ENCODE measurements at regions not wholly inside any gene's neighbourhood (a gene's known extent, or its start where the extent isn't known, plus 50 kb on each side); places are given as distances from the start of the nearest gene placed in this dataset.

DNA sequence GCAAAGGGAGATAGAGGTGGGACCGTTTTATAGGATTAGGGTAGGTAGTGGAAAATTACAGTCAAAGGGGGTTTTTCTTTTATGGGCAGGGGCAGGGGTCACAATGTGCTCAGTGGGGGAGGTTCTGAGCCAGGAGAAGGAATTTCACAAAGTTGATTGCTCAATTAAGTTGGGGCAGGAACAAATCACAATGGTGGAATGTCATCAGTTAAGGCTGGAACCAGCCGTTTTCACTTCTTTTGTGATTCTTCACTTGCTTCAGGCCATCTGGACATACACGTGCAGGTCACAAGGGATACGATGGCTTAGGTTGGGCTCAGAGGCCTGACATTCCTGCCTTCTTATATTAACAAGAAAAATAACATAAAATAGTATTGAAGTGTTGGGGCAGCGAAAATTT is 453.8 kb downstream of the VGLL3 start:
- no peaks in the 10 kb centered on the region for H4K20me1 ChIP-seq (ENCODE audit: control insufficient read depth, insufficient read depth)
- RAD21 ChIA-PET (ENCODE audit: unreplicated experiment) = no interaction called here
- 1% methylated on average over 5 of the region's 5 CpGs for WGBS (ENCODE audit: insufficient coverage, insufficient replicate concordance, low lambda C conversion rate, missing lambda C conversion rate)
- H3K9ac ChIP-seq (ENCODE audit: control insufficient read depth, insufficient read depth, low read length) = no peak overlapping the region
- FAIRE-seq (no peak), ATAC-seq (no peak), DNase-seq (ENCODE audit: low read depth, low spot score) (no peak)
- POLR2A ChIA-PET = no interaction called here
- intact Hi-C loops (cut with micrococcal nuclease; ENCODE audit: unreplicated experiment) = no loop called here
- H3K4me3 ChIP-seq = no peak overlapping the region
- H3K79me2 ChIP-seq (ENCODE audit: control insufficient read depth, insufficient read depth, low read length) = no peaks in the 10 kb centered on the region
- H2AFZ ChIP-seq (ENCODE audit: control insufficient read depth, low read depth, low read length) = no peak overlapping the region
- no peaks in the 10 kb centered on the region for H3K4me1 ChIP-seq (ENCODE audit: control insufficient read depth, insufficient read depth, low read length)
- no peaks in the 10 kb centered on the region for H3K9me3 ChIP-seq (replicated peaks; ENCODE audit: control insufficient read depth, insufficient read depth, low read length)
- H3K4me2 ChIP-seq (ENCODE audit: control insufficient read depth, insufficient read depth) = no peak overlapping the region
- in situ Hi-C loops (cut with MboI) = no loop called here
- no peak overlapping the region for H3K27ac ChIP-seq (ENCODE audit: control insufficient read depth, insufficient read depth)
- no TSS peak for BruUV-seq (replicated peaks)
- SMC1A ChIA-PET (ENCODE audit: uncharacterized antibody, unreplicated experiment) = no interaction called here
- TF ChIP-seq NBN (IDR thresholded peaks at IDR 0.05) (no peak), SMAD1 (IDR thresholded peaks at IDR 0.05; ENCODE audit: low read depth, partially characterized antibody) (no peak), ZNF217 (IDR thresholded peaks at IDR 0.05) (no peak), RBBP5 (conservative IDR thresholded peaks at IDR 0.05) (no peak), TBL1XR1 (IDR thresholded peaks at IDR 0.05; ENCODE audit: low read depth, low read length) (no peak), EZH2 (IDR thresholded peaks at IDR 0.05; ENCODE audit: borderline replicate concordance, control insufficient read depth, low read depth, low read length) (no peak), CHD1 (IDR thresholded peaks at IDR 0.05; ENCODE audit: low read depth, low read length) (no peak), TCF12 (IDR thresholded peaks at IDR 0.05; ENCODE audit: low read depth, low read length) (no peak), BMI1 (IDR thresholded peaks at IDR 0.05; ENCODE audit: borderline replicate concordance) (no peak), GATAD2B (conservative IDR thresholded peaks at IDR 0.05; ENCODE audit: low read depth) (no peak)
- TF ChIP-seq, protein P1, sequence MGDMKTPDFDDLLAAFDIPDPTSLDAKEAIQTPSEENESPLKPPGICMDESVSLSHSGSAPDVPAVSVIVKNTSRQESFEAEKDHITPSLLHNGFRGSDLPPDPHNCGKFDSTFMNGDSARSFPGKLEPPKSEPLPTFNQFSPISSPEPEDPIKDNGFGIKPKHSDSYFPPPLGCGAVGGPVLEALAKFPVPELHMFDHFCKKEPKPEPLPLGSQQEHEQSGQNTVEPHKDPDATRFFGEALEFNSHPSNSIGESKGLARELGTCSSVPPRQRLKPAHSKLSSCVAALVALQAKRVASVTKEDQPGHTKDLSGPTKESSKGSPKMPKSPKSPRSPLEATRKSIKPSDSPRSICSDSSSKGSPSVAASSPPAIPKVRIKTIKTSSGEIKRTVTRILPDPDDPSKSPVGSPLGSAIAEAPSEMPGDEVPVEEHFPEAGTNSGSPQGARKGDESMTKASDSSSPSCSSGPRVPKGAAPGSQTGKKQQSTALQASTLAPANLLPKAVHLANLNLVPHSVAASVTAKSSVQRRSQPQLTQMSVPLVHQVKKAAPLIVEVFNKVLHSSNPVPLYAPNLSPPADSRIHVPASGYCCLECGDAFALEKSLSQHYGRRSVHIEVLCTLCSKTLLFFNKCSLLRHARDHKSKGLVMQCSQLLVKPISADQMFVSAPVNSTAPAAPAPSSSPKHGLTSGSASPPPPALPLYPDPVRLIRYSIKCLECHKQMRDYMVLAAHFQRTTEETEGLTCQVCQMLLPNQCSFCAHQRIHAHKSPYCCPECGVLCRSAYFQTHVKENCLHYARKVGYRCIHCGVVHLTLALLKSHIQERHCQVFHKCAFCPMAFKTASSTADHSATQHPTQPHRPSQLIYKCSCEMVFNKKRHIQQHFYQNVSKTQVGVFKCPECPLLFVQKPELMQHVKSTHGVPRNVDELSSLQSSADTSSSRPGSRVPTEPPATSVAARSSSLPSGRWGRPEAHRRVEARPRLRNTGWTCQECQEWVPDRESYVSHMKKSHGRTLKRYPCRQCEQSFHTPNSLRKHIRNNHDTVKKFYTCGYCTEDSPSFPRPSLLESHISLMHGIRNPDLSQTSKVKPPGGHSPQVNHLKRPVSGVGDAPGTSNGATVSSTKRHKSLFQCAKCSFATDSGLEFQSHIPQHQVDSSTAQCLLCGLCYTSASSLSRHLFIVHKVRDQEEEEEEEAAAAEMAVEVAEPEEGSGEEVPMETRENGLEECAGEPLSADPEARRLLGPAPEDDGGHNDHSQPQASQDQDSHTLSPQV (IDR thresholded peaks at IDR 0.05) = no peak
- TF ChIP-seq, protein P2, sequence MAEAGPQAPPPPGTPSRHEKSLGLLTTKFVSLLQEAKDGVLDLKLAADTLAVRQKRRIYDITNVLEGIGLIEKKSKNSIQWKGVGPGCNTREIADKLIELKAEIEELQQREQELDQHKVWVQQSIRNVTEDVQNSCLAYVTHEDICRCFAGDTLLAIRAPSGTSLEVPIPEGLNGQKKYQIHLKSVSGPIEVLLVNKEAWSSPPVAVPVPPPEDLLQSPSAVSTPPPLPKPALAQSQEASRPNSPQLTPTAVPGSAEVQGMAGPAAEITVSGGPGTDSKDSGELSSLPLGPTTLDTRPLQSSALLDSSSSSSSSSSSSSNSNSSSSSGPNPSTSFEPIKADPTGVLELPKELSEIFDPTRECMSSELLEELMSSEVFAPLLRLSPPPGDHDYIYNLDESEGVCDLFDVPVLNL (IDR thresholded peaks at IDR 0.05; ENCODE audit: low read depth, low read length) = no peak
- TF ChIP-seq, protein P3, sequence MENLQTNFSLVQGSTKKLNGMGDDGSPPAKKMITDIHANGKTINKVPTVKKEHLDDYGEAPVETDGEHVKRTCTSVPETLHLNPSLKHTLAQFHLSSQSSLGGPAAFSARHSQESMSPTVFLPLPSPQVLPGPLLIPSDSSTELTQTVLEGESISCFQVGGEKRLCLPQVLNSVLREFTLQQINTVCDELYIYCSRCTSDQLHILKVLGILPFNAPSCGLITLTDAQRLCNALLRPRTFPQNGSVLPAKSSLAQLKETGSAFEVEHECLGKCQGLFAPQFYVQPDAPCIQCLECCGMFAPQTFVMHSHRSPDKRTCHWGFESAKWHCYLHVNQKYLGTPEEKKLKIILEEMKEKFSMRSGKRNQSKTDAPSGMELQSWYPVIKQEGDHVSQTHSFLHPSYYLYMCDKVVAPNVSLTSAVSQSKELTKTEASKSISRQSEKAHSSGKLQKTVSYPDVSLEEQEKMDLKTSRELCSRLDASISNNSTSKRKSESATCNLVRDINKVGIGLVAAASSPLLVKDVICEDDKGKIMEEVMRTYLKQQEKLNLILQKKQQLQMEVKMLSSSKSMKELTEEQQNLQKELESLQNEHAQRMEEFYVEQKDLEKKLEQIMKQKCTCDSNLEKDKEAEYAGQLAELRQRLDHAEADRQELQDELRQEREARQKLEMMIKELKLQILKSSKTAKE (IDR thresholded peaks at IDR 0.05; ENCODE audit: low read depth, poor library complexity, severe bottlenecking) = no peak
- CTCF ChIA-PET = interaction anchor here (0.7 kb wide), 1 partner anchor 362 kb away, joined by 3 read pairs; no protein-coding TSS in a partner anchor
- no peaks in the 10 kb centered on the region for H3K27me3 ChIP-seq (replicated peaks in 1 of 2; ENCODE audit: control insufficient read depth in 2 of 2, insufficient read depth in 2 of 2, low read length in 1 of 2)
- H3K36me3 ChIP-seq (ENCODE audit: control insufficient read depth in 2 of 2, insufficient read depth in 2 of 2, low read length in 1 of 2) = no peaks in the 10 kb centered on the region
